ENCODE measurements at regions not wholly inside any gene's neighbourhood (a gene's known extent, or its start where the extent isn't known, plus 50 kb on each side); places are given as distances from the start of the nearest gene placed in this dataset.

GRCh38 chr13:50078231-50078894, 63.1 kb downstream of the KCNRG start:
- TF ChIP-seq EZH2 (IDR thresholded peaks at IDR 0.05; ENCODE audit: borderline replicate concordance, low read depth, low read length, severe bottlenecking) = no peak
- no peak for TF ChIP-seq CTCF (IDR thresholded peaks at IDR 0.05; ENCODE audit: borderline replicate concordance, extremely low read depth, low read length, poor library complexity, severe bottlenecking)
